OCI-LY1 (cell line): ENCODE measurements at regions not wholly inside any gene's neighbourhood (a gene's known extent, or its start where the extent isn't known, plus 50 kb on each side); places are given as distances from the start of the nearest gene placed in this dataset.

Experiments
- H2AFZ ChIP-seq: fragments of 200-600 bp; sonication (generic), shearing (Covaris generic); 2 replicates; pipeline ENCODE4 v1.6.0; 2014; ENCODE audit warnings: antibody characterized with exemption, mild to moderate bottlenecking, low read length
- H3F3A ChIP-seq: fragments of 200-600 bp; sonication (generic), shearing (Covaris generic); 2 replicates; pipeline ENCODE4 v1.6.0; 2014; ENCODE audit warnings: mild to moderate bottlenecking, antibody characterized with exemption, low read length, moderate library complexity; ENCODE audit not compliant: insufficient read depth
- H3K27ac ChIP-seq: fragments of 200-600 bp; sonication (generic); 2 replicates; pipeline ENCODE4 v1.5.1; 2014; ENCODE audit warnings: low read length, mixed run types, mild to moderate bottlenecking, low read depth; ENCODE audit not compliant: poor library complexity, severe bottlenecking
- H3K27me3 ChIP-seq: fragments of 200-600 bp; sonication (generic); 2 replicates; pipeline ENCODE4 v1.6.0; 2014; ENCODE audit warnings: antibody characterized with exemption, mild to moderate bottlenecking, low read length, moderate library complexity; ENCODE audit not compliant: insufficient read depth
- H3K36me3 ChIP-seq: fragments of 200-600 bp; sonication (generic); 2 replicates; pipeline ENCODE4 v1.6.1; 2014; ENCODE audit warnings: mild to moderate bottlenecking, antibody characterized with exemption, low read length, moderate library complexity, mixed read lengths; ENCODE audit not compliant: insufficient read depth
- H3K4me1 ChIP-seq: fragments of 200-600 bp; sonication (generic); 2 replicates; pipeline ENCODE4 v1.5.1; 2014; ENCODE audit warnings: mild to moderate bottlenecking, low read length, moderate library complexity; ENCODE audit not compliant: insufficient read depth, severe bottlenecking
- H3K4me2 ChIP-seq: fragments of 200-600 bp; sonication (generic), shearing (Covaris generic); 2 replicates; pipeline ENCODE4 v1.6.1; 2014; ENCODE audit warnings: low read length
- H3K4me3 ChIP-seq: fragments of 200-600 bp; sonication (generic); 2 replicates; pipeline ENCODE4 v1.5.1; 2014; ENCODE audit warnings: low read length, low read depth, mild to moderate bottlenecking, mixed read lengths; ENCODE audit not compliant: poor library complexity, severe bottlenecking
- H3K79me2 ChIP-seq: fragments of 200-600 bp; shearing (Covaris generic); 2 replicates; pipeline ENCODE4 v1.6.1; 2016; ENCODE audit warnings: mixed run types, low read length, mixed read lengths; ENCODE audit not compliant: insufficient read depth
- H3K9ac ChIP-seq: fragments of 200-600 bp; sonication (generic), shearing (Covaris generic); 2 replicates; pipeline ENCODE4 v1.6.1; 2014; ENCODE audit warnings: mild to moderate bottlenecking, low read length, mixed read lengths
- H3K9me2 ChIP-seq: fragments of 200-600 bp; sonication (generic), shearing (Covaris generic); 2 replicates; pipeline ENCODE4 v1.6.1; 2014; ENCODE audit warnings: low read depth, mild to moderate bottlenecking, low read length, mixed read lengths
- H3K9me3 ChIP-seq: fragments of 200-600 bp; shearing (Covaris generic); 2 replicates; pipeline ENCODE4 v1.6.1; 2014; ENCODE audit warnings: low read length, mixed read lengths
- H4K20me1 ChIP-seq: fragments of 200-600 bp; sonication (generic), shearing (Covaris generic); 2 replicates; pipeline ENCODE4 v1.6.0; 2016; ENCODE audit warnings: mild to moderate bottlenecking, low read length; ENCODE audit not compliant: insufficient read depth
- EZH2 ChIP-seq: fragments of 200-600 bp; sonication (generic), shearing (Covaris generic); IDR thresholded peaks from 2 replicates; pipeline ENCODE4 v1.8.0; 2017; ENCODE audit warnings: borderline replicate concordance, mixed run types, mild to moderate bottlenecking, antibody characterized with exemption, low read length, moderate library complexity, mixed read lengths
- TF ChIP-seq, protein P1 (sequence below): fragments of 200-600 bp; sonication (generic), shearing (Covaris generic); IDR thresholded peaks from 2 replicates; pipeline ENCODE4 v1.5.1; 2017; ENCODE audit warnings: mild to moderate bottlenecking, antibody characterized with exemption, low read length, moderate library complexity, mixed read lengths

GRCh38 chr2:66217039-66217585, 217.8 kb upstream of the MEIS1 start:
- H3K4me1 ChIP-seq, result no peaks in the 10 kb centered on the region
- H3K9me2 ChIP-seq, result no peaks in the 10 kb centered on the region
- H3K4me3 ChIP-seq, result no peak overlapping the region
- H3K9ac ChIP-seq, result no peak overlapping the region
- no peaks in the 10 kb centered on the region for H3K9me3 ChIP-seq
- no peak overlapping the region for H3K4me2 ChIP-seq
- no peaks in the 10 kb centered on the region for H3K79me2 ChIP-seq
- H3F3A ChIP-seq, result no peaks in the 10 kb centered on the region
- no peaks in the 10 kb centered on the region for H4K20me1 ChIP-seq
- H3K36me3 ChIP-seq, result no peaks in the 10 kb centered on the region
- no peaks in the 10 kb centered on the region for H3K27me3 ChIP-seq
- H2AFZ ChIP-seq, result no peak overlapping the region
- TF ChIP-seq, protein P1, sequence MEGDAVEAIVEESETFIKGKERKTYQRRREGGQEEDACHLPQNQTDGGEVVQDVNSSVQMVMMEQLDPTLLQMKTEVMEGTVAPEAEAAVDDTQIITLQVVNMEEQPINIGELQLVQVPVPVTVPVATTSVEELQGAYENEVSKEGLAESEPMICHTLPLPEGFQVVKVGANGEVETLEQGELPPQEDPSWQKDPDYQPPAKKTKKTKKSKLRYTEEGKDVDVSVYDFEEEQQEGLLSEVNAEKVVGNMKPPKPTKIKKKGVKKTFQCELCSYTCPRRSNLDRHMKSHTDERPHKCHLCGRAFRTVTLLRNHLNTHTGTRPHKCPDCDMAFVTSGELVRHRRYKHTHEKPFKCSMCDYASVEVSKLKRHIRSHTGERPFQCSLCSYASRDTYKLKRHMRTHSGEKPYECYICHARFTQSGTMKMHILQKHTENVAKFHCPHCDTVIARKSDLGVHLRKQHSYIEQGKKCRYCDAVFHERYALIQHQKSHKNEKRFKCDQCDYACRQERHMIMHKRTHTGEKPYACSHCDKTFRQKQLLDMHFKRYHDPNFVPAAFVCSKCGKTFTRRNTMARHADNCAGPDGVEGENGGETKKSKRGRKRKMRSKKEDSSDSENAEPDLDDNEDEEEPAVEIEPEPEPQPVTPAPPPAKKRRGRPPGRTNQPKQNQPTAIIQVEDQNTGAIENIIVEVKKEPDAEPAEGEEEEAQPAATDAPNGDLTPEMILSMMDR, result no peak
- TF ChIP-seq EZH2, result no peak
- no peak overlapping the region for H3K27ac ChIP-seq

DNA sequence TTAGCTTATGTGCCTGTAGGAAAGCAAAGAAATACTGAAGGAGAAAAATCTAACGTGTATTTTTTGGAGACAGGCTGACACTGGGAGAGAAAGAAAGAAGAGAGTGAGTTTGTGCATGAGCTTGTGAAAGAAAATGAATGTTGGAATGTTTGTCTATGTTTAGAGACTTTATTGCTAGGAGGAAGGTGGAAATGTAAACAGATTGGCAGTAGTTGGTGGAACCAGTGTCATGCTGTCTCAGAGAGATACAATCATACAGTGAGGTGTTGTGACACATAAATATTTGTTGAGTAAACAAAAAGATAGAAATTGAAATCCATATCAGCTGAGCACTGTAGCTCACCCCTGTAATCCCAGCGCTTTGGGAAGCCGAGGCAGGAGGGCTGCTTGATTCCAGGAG, 222.2 kb upstream of the MEIS1 start:
- Histone ChIP-seq H3K9me3 (no peaks in the 10 kb centered on the region), H3K4me2 (no peak overlapping the region), H3K9me2 (no peaks in the 10 kb centered on the region), H3K79me2 (no peaks in the 10 kb centered on the region), H3K27ac (no peak overlapping the region), H3F3A (no peaks in the 10 kb centered on the region), H3K27me3 (no peaks in the 10 kb centered on the region), H3K9ac (no peak overlapping the region), H2AFZ (no peak overlapping the region), H3K36me3 (no peaks in the 10 kb centered on the region), H3K4me1 (no peaks in the 10 kb centered on the region), H4K20me1 (no peaks in the 10 kb centered on the region), H3K4me3 (no peak overlapping the region)
- TF ChIP-seq, protein P1, result no peak
- TF ChIP-seq EZH2, result no peak

- H4K20me1 ChIP-seq, result no peaks in the 10 kb centered on the region
- no peaks in the 10 kb centered on the region for H3K79me2 ChIP-seq
- H3K27ac ChIP-seq, result no peak overlapping the region
- H3K9ac ChIP-seq, result no peak overlapping the region
- no peaks in the 10 kb centered on the region for H3K4me1 ChIP-seq
- TF ChIP-seq EZH2, result no peak
- TF ChIP-seq, protein P1, result no peak
- no peak overlapping the region for H3K4me2 ChIP-seq
- H3K27me3 ChIP-seq, result no peaks in the 10 kb centered on the region
- no peak overlapping the region for H3K4me3 ChIP-seq
- H3K9me2 ChIP-seq, result no peaks in the 10 kb centered on the region
- H2AFZ ChIP-seq, result no peak overlapping the region
- no peaks in the 10 kb centered on the region for H3K36me3 ChIP-seq
- no peaks in the 10 kb centered on the region for H3K9me3 ChIP-seq
- no peaks in the 10 kb centered on the region for H3F3A ChIP-seq
Observed at GRCh38 chr2:66202586-66202985, 232.3 kb upstream of the MEIS1 start.
